Heart left ventricle (tissue), 16 donors: ENCODE measurements at regions not wholly inside any gene's neighbourhood (a gene's known extent, or its start where the extent isn't known, plus 50 kb on each side); places are given as distances from the start of the nearest gene placed in this dataset.

Experiments used
- ATAC-seq, 4 donors: fragments of 200-7000 bp; cut with Tn5 transposase; one replicate each; pipeline ENCODE4 v1.9.1; 2020 to 2022; ENCODE audit warnings: moderate library complexity in 4 of 4, mild to moderate bottlenecking in 3 of 4, moderate number of reproducible peaks in 1 of 4
- DNase-seq, 5 donors: peaks; one replicate each; pipeline ENCODE4 v3.0.0-alpha.2; 2020
- H3K27ac ChIP-seq, 12 donors: fragments of 200-600 bp; sonication (generic) in 4 of 12; one replicate each; pipeline versions ENCODE4 v1.5.0 to v1.8.0; 2016 to 2022; ENCODE audit warnings: mild to moderate bottlenecking in 2 of 12
- H3K27me3 ChIP-seq, 9 donors: fragments of 200-600 bp; sonication (generic) in 2 of 9; one replicate each; pipeline versions ENCODE4 v1.5.1 to v1.8.0; 2016 to 2022; ENCODE audit warnings: mild to moderate bottlenecking in 3 of 9
- H3K36me3 ChIP-seq, 9 donors: fragments of 200-600 bp; sonication (generic) in 2 of 9; one replicate each; pipeline versions ENCODE4 v1.5.0 to v1.8.0; 2018 to 2022; ENCODE audit warnings: mild to moderate bottlenecking in 2 of 9
- H3K4me1 ChIP-seq, 12 donors: fragments of 200-600 bp; sonication (generic) in 4 of 12; one replicate each; pipeline versions ENCODE4 v1.5.0 to v1.8.0; 2016 to 2022; ENCODE audit warnings: mild to moderate bottlenecking in 3 of 12
- H3K4me3 ChIP-seq, 12 donors: fragments of 200-600 bp; sonication (generic) in 4 of 12; one replicate each; pipeline versions ENCODE4 v1.5.0 to v1.8.0; 2017 to 2022; ENCODE audit warnings: mild to moderate bottlenecking in 9 of 12, moderate library complexity in 4 of 12
- H3K9me3 ChIP-seq, 12 donors: fragments of 200-600 bp; sonication (generic) in 4 of 12; one replicate each; pipeline versions ENCODE4 v1.5.0 to v1.8.0; 2016 to 2022; ENCODE audit warnings: mild to moderate bottlenecking in 1 of 12
- POLR2A ChIP-seq, 2 donors: fragments of 450-650 bp; IDR thresholded peaks; one replicate each; pipeline ENCODE4 v1.6.1; 2017; ENCODE audit warnings: antibody characterized with exemption in 2 of 2, mild to moderate bottlenecking in 2 of 2, moderate library complexity in 2 of 2
- WGBS, 4 donors: extraction: QIAGEN DNeasy Blood & Tissue Kit in 2 of 4; methylation state at CpG; one replicate each; pipeline versions ENCODE4 v1.1.5 to v1.1.7; 2013 to 2018; 5-methylcytosine and 5-hydroxymethylcytosine counted together
- intact Hi-C, 10 donors: fragments of 100-400 bp; cut with DNase I; formaldehyde crosslinking; loops; one replicate each; pipeline versions ENCODE4 v1.11.1 to v1.14.2; 2022
- TF ChIP-seq, protein P1 (sequence below), 12 donors: fragments of 200-600 bp; sonication (generic) in 4 of 12; IDR thresholded peaks; one replicate each; pipeline versions ENCODE4 v1.5.0 to v1.8.0; 2018 to 2022; ENCODE audit warnings: antibody characterized with exemption in 12 of 12, mild to moderate bottlenecking in 5 of 12
- donor health status: ischemic (EF 13 %, LVEDD 7.1; RV severe dilation, severe dysfunction).
- donor health status: healthy with polysubstance abuse.
- donor health status: DM: no; HTN: yes; CAD: no.
- donor health status: DM: no; HTN: no; CAD: no.
- donor health status: ischemic (EF 25% LVEDD 6.9; RV normal size, moderate dysfunction).
- donor health status: ischemic (EF 25% LVEDD 5.7; RV mildly dilated, moderate dysfunction).
- donor health status: healthy.
- donor health status: DM: yes; HTN: yes; CAD: no.
- donor health status: ischemic (EF 35%, LVEDD 5.7; RV mildly dilated, moderate dysfunction).
- donor health status: nonischemic (EF 11% LVEDD 7.7; RV severe dilation, severe dysfunction).
- donor health status: DM: yes; HTN: yes; CAD: no.
- donor health status: PGD.
- donor health status: ischemic (EF 29% LVEDD 5.4; RV normal size, mild dysfunction).
- donor health status: nonischemic (EF 23%, LVEDD 6.1; RV moderate dilation, normal function).

DNA sequence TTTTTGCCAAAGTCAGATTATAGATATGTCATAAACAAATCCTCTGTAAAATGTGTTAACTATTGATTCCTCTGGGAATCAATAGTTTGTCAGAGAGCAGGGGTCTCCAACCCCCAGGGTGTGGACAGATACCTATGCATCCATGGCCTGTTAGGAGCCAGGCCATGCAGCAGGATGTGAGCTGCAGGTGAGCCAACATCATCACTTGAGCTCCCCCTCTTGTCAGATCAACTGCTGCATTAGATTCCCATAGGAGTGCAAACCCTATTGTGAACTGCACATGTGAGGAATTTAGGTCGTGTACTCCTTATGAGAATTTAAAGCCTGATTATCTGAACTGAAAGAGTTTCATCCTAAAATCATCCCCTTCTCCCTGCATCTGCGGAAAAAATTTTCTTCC is 1365.4 kb downstream of the ARAP2 start:
- H3K36me3 ChIP-seq = no peaks in the 10 kb centered on the region
- TF ChIP-seq POLR2A (IDR thresholded peaks at IDR 0.05) = no peak
- TF ChIP-seq, protein P1, sequence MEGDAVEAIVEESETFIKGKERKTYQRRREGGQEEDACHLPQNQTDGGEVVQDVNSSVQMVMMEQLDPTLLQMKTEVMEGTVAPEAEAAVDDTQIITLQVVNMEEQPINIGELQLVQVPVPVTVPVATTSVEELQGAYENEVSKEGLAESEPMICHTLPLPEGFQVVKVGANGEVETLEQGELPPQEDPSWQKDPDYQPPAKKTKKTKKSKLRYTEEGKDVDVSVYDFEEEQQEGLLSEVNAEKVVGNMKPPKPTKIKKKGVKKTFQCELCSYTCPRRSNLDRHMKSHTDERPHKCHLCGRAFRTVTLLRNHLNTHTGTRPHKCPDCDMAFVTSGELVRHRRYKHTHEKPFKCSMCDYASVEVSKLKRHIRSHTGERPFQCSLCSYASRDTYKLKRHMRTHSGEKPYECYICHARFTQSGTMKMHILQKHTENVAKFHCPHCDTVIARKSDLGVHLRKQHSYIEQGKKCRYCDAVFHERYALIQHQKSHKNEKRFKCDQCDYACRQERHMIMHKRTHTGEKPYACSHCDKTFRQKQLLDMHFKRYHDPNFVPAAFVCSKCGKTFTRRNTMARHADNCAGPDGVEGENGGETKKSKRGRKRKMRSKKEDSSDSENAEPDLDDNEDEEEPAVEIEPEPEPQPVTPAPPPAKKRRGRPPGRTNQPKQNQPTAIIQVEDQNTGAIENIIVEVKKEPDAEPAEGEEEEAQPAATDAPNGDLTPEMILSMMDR (IDR thresholded peaks at IDR 0.05) = no peak
- intact Hi-C loops = no loop called here
- DNase-seq = no peak
- no peaks in the 10 kb centered on the region for H3K27me3 ChIP-seq
- no peaks in the 10 kb centered on the region for H3K4me1 ChIP-seq
- peaks cover 0 to 13% (median under 1%) of the 10 kb centered on the region in 12 donors for H3K9me3 ChIP-seq
- WGBS, 4 donors = 54 to 60% (median 56%) methylated on average over 2 of the region's 2 CpGs
- H3K4me3 ChIP-seq = no peak overlapping the region
- H3K27ac ChIP-seq = no peak overlapping the region
- ATAC-seq = no peak

GRCh38 chr4:34880246-34880645 is 1364.1 kb downstream of the ARAP2 start:
- H3K27ac ChIP-seq = no peak overlapping the region
- DNase-seq (no peak), ATAC-seq (no peak)
- H3K4me3 ChIP-seq = no peak overlapping the region
- intact Hi-C loops = no loop called here
- TF ChIP-seq, protein P1 (IDR thresholded peaks at IDR 0.05) = no peak
- no peak for TF ChIP-seq POLR2A (IDR thresholded peaks at IDR 0.05)
- no peaks in the 10 kb centered on the region for H3K27me3 ChIP-seq
- 54 to 85% (median 76%) methylated on average over 2 of the region's 2 CpGs for WGBS, 4 donors
- no peaks in the 10 kb centered on the region for H3K36me3 ChIP-seq
- peaks cover 0 to 4% (median 0%) of the 10 kb centered on the region in 12 donors for H3K9me3 ChIP-seq
- no peaks in the 10 kb centered on the region for H3K4me1 ChIP-seq

DNA sequence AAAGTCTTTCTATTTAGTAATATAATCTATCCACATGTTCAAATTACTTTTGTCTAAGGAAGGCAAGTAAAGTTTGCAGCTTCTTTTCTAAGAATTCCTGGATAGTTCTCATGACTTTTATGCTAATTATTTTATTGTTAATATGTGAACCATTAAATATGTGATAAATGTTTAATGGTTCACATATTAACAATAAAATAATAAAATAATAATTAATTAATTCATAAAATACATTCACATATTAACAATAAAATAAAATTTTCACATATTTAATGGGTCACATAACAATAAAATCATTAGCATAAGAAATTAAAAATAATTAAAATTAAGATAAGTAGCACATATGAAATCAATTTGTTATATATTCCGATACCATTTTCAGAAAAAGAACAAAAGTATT is 1352.4 kb downstream of the ARAP2 start:
- intact Hi-C loops = no loop called here
- Histone ChIP-seq H3K27ac (no peak overlapping the region), H3K4me3 (no peak overlapping the region), H3K9me3 (peaks cover 0 to 7% (median 0%) of the 10 kb centered on the region in 12 donors), H3K36me3 (no peaks in the 10 kb centered on the region), H3K4me1 (no peaks in the 10 kb centered on the region), H3K27me3 (no peaks in the 10 kb centered on the region)
- ATAC-seq (no peak), DNase-seq (no peak)
- 94 to 98% (median 95%) methylated on average over 1 of the region's 1 CpG for WGBS, 4 donors
- TF ChIP-seq, protein P1 (IDR thresholded peaks at IDR 0.05) = no peak
- no peak for TF ChIP-seq POLR2A (IDR thresholded peaks at IDR 0.05)

DNA sequence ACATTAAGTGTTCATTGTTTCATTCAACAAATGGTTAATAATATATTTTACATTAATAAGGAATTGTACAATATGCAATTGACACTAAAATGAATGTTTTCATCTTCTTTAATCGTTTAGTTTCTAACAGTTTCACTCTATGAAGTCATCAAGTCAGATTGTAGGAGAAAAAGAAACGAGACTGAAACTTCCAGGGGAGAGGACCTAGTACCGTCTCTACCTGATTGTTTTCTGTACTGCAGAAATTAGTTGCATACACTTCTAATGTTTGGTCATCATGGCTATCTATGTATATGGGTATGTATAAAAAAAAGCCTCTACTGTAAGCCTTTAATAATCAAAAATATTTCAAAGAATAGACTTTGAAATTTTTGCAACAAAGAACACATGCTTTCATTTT is 1350.9 kb downstream of the ARAP2 start:
- Histone ChIP-seq H3K27ac (no peak overlapping the region), H3K4me3 (no peak overlapping the region), H3K27me3 (no peaks in the 10 kb centered on the region), H3K9me3 (peaks cover 0 to 7% (median 0%) of the 10 kb centered on the region in 12 donors), H3K4me1 (no peaks in the 10 kb centered on the region), H3K36me3 (no peaks in the 10 kb centered on the region)
- no peak for DNase-seq
- TF ChIP-seq, protein P1 (IDR thresholded peaks at IDR 0.05) = no peak
- no peak for TF ChIP-seq POLR2A (IDR thresholded peaks at IDR 0.05)
- intact Hi-C loops = no loop called here
- WGBS, 4 donors = 70 to 73% (median 71%) methylated on average over 3 of the region's 3 CpGs
- ATAC-seq = no peak
